ENCODE measurements at regions not wholly inside any gene's neighbourhood (a gene's known extent, or its start where the extent isn't known, plus 50 kb on each side); places are given as distances from the start of the nearest gene placed in this dataset.

DNA sequence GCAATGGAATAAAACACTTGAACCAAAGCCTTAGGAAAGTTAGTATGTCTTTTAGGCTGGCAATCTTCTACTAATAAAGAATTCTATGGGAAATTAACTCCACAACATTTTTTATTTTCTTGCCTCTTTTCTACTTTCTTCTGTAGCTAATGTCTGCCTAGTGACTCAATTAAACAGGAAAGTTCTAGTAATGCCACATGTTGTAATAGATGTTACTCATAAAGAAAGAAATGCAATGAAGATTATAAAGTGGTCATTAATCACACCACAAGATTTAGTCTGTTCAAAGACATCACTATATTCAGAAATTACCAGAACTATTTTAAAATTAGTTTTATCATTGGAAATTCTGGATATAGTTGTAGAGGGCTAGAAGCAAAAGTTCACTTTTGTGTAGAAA lies 329.7 kb downstream of the SI start:
- no peak for TF ChIP-seq EZH2 (IDR thresholded peaks at IDR 0.05)
- TF ChIP-seq ATF3 (IDR thresholded peaks at IDR 0.05): no peak

All from HCT116 (cell line).